ENCODE measurements at regions not wholly inside any gene's neighbourhood (a gene's known extent, or its start where the extent isn't known, plus 50 kb on each side); places are given as distances from the start of the nearest gene placed in this dataset.

DNA sequence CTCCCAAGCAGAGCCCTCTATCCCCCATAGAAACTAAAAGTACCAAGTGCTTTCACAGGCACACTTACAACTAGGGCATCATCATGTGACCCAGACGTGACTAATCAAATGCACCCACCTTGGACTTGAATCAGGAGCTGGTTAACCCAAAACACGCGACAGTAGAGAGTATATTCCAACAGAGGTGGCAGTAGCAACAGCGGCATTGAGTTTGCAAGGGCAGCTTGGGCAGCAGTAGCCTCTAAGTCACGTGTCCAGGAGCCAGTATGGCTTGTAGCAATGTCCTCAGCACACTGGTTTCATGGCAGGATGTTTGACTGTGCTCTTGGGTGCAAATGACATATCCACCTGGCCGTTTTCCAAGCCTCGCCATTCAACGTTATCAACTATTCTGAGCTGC is 73.4 kb upstream of the DNAH5 start:
- no peak for DNase-seq (ENCODE audit: low read depth)

DNA sequence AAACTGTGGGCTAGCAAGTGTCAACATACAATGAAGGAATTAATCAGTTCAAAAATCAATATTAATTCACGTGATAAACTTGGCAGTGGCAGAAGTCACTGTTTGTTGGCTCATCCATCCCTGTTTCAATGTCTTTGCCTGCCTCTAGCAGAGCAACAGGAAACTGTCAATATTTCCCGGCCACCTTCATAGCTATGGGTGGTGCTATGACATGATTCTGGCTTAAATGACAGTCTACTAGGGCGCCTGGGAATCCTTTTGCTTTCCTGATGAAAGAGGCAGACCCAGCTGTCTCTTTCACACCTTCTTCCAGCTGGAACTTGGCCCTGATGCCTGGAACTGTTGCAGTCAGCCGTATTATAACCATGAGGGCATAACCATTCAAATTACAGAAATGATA is 72.1 kb upstream of the DNAH5 start:
- no peak for DNase-seq (ENCODE audit: low read depth)

DNA sequence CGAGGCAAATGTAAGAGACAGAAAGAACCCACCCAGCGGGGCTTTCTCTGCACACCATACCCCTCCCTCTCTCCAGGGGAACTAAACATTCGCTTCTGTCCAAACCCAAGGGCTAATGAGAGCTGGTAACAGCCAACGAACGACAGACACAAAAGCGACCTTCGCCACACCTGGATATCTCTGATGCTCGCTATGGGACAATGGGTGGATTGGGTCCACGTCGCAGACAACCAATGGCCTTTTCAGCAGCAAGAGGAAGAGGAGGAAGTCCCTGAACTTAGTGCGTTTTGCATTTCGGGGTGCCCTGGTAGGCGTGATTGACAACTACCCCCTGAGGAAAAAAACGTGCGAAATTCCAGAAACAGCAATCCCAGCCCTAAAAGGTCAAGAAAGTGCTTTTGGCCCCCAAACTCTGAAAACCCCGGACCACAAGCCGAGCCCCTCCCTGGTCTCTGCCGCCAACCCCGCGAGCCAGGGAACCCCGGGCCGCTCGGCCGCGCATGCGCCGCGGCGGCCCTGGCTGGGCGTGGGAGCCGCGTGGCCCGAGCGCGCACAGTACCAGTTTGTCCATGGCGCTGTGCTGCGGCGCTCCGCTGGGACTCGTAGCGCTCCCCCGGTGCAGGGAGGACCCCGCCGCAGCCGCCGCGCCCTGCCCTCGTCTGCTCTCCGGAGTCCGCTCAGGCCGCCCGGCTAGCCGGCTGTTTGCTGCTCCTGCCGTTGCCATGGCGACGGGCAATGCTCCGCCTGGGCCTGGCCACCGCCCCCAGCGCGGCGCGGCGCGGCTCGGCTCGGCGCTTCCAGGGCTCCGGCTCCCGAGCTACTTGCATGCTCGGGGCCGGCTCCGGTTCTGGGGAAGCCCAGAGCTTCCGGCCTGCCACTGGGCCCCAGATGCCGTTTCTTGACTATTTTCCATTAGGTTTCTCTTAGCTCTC is 66.9 kb upstream of the DNAH5 start:
- DNase-seq (ENCODE audit: low read depth) = peak; percentile 71

DNA sequence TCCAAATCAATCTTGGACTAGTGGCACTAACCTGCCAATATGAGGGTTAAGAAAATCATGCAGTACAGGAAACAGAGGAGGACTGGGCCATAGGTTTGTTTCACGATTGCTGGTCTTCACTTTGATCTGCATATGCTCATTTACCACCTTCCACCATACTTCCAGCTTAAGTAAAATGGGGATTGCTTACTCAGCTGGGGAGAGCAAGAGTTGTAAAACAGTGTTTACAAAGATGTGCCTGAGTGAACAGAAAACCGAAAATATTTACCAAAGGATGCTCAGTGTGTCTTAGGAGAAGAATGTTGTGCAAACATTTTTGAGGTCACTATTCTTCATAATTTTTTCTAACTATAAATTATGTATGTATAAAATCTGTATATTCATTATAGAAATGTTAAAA is 65.1 kb upstream of the DNAH5 start:
- no peak for DNase-seq (ENCODE audit: low read depth)

DNA sequence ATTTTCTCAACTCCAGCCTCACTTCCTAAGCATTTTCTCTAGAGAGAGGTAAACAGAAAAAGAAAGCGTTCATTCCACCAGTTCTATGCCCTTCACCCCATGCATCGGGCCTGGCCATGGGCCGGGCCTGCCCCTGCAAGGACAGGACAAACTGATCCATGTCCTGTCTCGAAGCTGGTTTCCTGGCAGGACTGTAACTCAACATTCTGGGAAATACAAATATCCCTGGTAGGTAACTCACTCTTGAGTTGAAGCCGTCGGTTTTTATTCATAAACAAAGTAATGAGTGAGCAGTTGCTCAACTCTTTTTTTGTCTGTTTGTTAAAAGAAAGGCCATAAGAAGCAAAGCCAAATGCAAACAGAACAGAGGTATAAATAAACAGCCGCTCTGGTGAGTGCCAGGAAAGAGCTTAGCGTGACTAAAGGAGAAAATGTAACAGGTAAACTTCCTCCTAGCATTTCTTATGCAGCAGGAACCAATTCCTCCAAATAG is 64.4 kb upstream of the DNAH5 start:
- DNase-seq (ENCODE audit: low read depth) = no peak

DNA sequence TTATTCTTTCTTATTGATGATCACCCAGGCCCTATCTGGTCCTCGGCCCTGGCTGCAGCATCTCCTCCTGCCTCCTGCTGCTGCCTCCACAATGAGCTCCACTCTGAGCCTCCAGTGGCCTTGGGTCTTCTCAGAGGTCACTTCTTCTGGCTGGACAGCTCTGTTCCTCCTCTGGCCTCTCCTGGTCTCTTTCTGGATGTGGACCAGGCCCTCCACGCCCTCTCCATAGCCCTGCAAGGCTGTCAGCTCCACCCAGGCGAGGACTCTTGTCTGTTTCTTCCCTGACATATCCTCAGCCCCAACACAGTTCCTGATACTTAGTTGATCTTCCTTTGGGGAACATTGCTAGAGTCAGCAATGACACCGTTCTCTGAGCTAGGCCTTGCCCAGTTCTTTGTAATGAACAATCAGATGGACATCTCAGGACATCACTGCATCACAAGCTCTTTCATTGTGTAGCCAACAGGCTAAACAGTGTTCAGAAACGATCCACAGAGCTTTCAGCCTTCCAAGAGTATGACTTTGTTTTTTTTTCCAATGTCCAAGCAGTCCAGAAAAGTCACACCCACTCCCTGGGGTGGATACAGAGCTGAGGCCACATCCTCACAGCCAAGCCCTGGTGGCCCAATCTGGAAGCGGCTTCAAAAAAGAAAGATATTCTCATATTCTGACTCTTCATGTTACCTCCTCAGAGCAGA is 62.5 kb upstream of the DNAH5 start:
- no peak for DNase-seq (ENCODE audit: low read depth)

DNA sequence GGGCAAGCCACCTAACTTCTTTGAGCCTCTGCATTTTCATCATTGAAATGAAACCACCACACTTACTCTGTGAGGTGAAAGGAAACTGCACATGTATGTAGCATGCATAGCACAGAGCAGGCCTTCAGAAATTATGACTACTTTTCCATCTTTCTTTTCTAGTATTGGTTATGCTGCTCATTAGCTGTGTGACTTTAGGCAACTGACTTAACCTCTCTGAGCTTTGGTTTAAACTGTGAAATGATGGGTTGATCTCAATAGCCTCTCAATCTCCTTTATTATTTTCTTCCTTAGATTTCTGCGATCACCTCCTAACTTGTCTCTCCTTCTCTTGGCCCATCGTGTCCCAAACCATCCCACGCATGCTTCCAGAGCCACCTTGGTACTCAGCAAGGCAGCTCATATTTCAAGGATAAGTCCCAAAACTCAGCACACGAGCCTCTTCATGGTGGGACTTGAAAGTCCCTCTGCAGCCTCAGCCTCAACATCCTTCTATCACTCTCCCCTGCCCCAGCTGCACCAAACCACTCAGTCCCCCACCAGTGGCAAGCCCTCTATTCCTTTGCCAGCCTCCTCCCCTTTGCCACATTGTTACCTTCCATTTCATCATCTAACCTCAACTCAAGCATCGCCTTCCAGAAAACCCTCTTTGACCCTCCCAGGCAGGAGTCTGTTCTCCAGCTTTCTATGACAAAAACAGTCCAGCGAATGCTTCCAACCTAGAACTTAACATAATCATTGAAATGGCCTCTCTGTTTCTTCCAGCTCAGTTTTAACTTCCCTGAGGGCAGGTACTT is 60.3 kb upstream of the DNAH5 start:
- DNase-seq (ENCODE audit: low read depth) = no peak

DNA sequence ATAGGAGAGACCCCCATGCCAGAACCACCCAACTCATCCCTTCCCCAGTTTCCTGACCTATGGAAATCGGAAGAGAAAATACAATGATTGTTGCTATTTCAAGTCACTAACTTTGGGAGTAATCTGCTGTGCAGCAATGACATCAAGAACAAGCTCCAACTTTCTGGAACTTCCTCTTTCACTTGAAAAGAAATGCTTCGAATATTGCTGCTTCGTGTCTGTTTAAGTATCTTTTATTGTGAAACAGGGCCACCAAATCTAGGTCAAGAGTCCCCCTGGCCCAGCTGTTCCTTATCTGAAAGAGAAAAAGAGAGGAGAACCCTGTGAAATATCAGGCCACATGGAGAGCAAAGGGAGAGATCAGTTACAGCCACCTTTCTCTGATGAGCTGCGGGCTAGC is 59.4 kb upstream of the DNAH5 start:
- no peak for DNase-seq (ENCODE audit: low read depth)

DNA sequence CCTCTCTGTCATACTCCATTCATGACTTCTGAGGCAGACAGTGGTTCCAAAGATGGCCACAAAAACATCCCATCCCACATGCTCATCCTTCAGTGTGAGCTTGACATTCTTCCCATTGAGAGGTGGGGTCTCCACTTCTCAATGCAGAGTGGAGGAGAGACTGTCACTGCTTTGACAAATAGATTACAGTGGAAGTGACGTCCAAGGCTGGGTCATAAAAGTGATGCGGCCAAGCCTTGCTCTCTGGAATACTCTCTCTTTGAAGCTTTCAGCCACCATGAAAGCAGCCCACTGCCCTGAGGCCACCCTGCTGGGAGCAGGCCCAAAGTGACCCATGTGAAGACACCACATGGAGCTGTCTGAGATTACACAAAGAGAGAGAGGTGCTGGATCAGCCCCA is 59.0 kb upstream of the DNAH5 start:
- DNase-seq (ENCODE audit: low read depth) = no peak

DNA sequence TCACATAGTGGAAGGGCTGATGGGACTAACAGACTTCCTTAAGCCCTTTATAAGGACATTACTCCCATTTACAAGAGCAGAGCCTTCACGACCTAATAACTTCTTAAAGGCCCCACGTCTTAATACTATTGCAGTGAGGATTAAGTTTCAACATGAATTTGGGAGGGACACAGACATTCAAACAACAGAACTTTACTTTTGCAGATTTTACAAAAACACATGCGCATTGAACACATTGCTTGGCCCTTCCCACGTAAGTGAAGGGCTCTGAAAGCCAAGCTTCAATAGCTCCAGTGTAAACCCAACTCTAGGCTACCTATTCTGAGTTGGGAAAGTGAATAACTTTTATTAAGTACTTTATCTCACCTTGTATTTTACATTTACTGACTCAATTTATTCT is 53.8 kb upstream of the DNAH5 start:
- DNase-seq (ENCODE audit: low read depth) = no peak

DNA sequence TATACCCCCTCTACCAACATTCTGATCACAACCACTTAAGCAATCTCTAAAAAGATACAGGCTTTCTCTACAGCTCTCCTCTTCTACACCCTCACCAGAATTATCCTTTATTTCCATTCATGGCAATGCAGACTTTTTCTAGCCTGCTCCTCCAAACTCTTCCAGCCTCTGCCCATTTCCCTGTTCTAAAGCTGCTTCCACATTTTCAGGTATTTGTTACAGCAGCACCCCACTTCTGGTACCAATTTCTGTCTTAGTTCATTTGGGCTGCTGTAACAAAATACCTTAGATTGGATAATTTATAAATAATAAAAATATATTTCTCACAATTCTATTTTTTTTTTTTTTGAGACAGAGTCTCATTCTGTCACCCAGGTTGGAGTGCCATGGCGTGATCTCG is 53.0 kb upstream of the DNAH5 start:
- DNase-seq (ENCODE audit: low read depth) = no peak

DNA sequence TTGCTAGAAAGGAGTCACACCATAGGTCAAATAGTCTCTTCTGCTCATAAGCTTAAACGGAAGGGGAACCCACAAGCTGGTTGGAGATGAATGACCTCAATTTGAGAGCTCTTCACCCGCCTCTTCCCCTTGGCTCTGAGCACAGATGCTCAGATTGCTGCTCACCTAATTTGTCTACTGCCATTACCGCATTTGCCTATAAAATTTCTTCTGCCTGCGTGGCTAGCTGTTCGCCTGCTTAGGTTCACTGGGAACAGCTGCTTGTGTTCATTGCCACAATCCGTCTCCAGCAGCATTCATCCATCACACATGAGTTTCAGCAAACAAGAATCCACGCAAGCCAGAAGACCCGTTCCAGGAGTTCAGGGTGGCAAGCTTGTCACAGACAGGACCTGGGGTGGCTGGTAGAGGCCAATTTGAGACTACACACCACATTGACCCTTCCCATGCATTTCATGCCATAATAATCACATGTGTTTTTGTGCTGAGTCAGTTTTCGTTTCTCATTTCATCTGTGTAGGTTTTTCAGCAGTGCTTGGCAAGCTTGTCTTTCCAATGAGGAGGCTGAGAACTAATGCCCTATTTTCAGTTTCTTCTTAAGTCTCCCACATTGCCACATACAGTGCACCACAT is 50.2 kb upstream of the DNAH5 start:
- no peak for DNase-seq (ENCODE audit: low read depth)

Data from stromal cell of bone marrow (primary cell).